H1 (cell line): ENCODE measurements at regions not wholly inside any gene's neighbourhood (a gene's known extent, or its start where the extent isn't known, plus 50 kb on each side); places are given as distances from the start of the nearest gene placed in this dataset.
"Not testable (repeated sequence)": the region's sequence is repeated elsewhere in the genome, so short reads cannot be mapped to it uniquely, and the experiment has no call there.

ENCODE experiments used
- BACH1 ChIP-seq: IDR thresholded peaks from 2 replicates; pipeline ENCODE4 v1.6.1; 2012; ENCODE audit warnings: low read length, improper control_type of control experiment
- CHD1 ChIP-seq: IDR thresholded peaks from 2 replicates; pipeline ENCODE4 v1.6.1; 2012; ENCODE audit warnings: low read depth, low read length, improper control_type of control experiment
- EZH2 ChIP-seq: fragments of 200-600 bp; sonication (generic); IDR thresholded peaks from 2 replicates; pipeline ENCODE4 v1.7.1; 2012; ENCODE audit warnings: low read depth, mild to moderate bottlenecking, moderate library complexity, low read length, inconsistent platforms; ENCODE audit not compliant: severe bottlenecking
- GABPA ChIP-seq: IDR thresholded peaks from 2 replicates; pipeline ENCODE4 v1.6.1; 2011; ENCODE audit warnings: mild to moderate bottlenecking, low read length, moderate library complexity, borderline replicate concordance; ENCODE audit not compliant: insufficient read depth
- HDAC2 ChIP-seq, 2 experiments: fragments of 300-600 bp in 1 of 2; sonication (generic) in 1 of 2; IDR thresholded peaks; 2 replicates each; pipeline ENCODE4 v1.6.1; 2011 to 2012; ENCODE audit warnings: low read depth in 2 of 2, low read length in 2 of 2, mild to moderate bottlenecking in 2 of 2, moderate library complexity in 2 of 2, borderline replicate concordance in 1 of 2, inconsistent platforms in 1 of 2
- JUN ChIP-seq: IDR thresholded peaks from 2 replicates; pipeline ENCODE4 v1.6.1; 2011; ENCODE audit warnings: low read depth, mild to moderate bottlenecking, improper control_type of control experiment, low read length
- POLR2A ChIP-seq, 2 experiments: IDR thresholded peaks; 1 replicate in 1 of 2; 2 replicates in 1 of 2; pipeline ENCODE4 v1.6.1; 2011; ENCODE audit warnings: low read depth in 2 of 2, low read length in 2 of 2, mild to moderate bottlenecking in 2 of 2; ENCODE audit errors: control extremely low read depth in 1 of 2
- POLR2AphosphoS5 ChIP-seq: IDR thresholded peaks from 2 replicates; pipeline ENCODE4 v1.6.1; 2011; ENCODE audit warnings: low read depth, low read length
- RAD21 ChIP-seq, 2 experiments: IDR thresholded peaks in 1 of 2; conservative IDR thresholded peaks in 1 of 2; 2 replicates each; pipeline ENCODE4 v1.6.1; 2011; ENCODE audit warnings: low read depth in 2 of 2, low read length in 2 of 2, improper control_type of control experiment in 1 of 2, inconsistent platforms in 1 of 2, mild to moderate bottlenecking in 1 of 2, moderate library complexity in 1 of 2
- RFX5 ChIP-seq: IDR thresholded peaks from 2 replicates; pipeline ENCODE4 v1.6.1; 2011; ENCODE audit warnings: low read depth, low read length, improper control_type of control experiment, borderline replicate concordance
- SRF ChIP-seq: IDR thresholded peaks from 2 replicates; pipeline ENCODE4 v1.6.1; 2011; ENCODE audit warnings: mild to moderate bottlenecking, low read depth, low read length, moderate library complexity
- SUZ12 ChIP-seq: fragments of 200-600 bp; sonication (generic); IDR thresholded peaks from 2 replicates; pipeline ENCODE4 v1.6.1; 2012; ENCODE audit warnings: mild to moderate bottlenecking, inconsistent platforms, low read length, moderate library complexity, mixed read lengths
- TBP ChIP-seq: IDR thresholded peaks from 2 replicates; pipeline ENCODE4 v1.6.1; 2011; ENCODE audit warnings: low read depth, low read length, improper control_type of control experiment
- ZNF274 ChIP-seq: IDR thresholded peaks from 2 replicates; pipeline ENCODE4 v1.7.0; 2012; ENCODE audit warnings: low read length, borderline replicate concordance; ENCODE audit errors: extremely low read depth

DNA sequence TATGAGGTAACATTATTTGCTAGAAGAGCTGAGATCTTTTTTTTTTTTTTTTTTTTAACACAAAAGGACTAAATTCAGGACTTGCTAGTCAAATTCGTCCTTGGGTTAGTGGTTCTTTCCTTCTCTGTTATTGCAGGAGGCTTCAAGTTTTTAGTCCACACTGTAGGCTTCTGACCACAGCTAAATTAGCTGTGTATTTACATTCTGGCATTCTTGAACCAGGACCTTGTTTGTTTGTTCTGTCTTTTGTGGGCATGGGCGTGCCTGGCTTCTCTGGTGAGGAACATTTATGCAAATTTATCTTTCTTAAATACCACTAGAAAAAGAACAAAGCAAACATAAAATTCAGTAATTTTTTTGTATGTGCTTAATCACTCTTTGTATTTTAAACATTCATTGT, 57.3 kb upstream of the GARIN1A start:
- not testable (repeated sequence) for TF ChIP-seq BACH1; GABPA; ZNF274; POLR2AphosphoS5; POLR2A (IDR thresholded peaks at IDR 0.05; ENCODE audit: control extremely low read depth in 1 of 2, low read depth in 2 of 2, low read length in 2 of 2); SUZ12; RFX5; JUN; CHD1; TBP; HDAC2 (IDR thresholded peaks at IDR 0.05; ENCODE audit: borderline replicate concordance in 1 of 2, low read depth in 2 of 2, low read length in 2 of 2); RAD21 (IDR thresholded peaks at IDR 0.05 in 1 of 2, conservative IDR thresholded peaks at IDR 0.05 in 1 of 2; ENCODE audit: low read depth in 2 of 2, low read length in 2 of 2); EZH2; SRF
